22Rv1 (cell line): ENCODE measurements at regions not wholly inside any gene's neighbourhood (a gene's known extent, or its start where the extent isn't known, plus 50 kb on each side); places are given as distances from the start of the nearest gene placed in this dataset.

Experiments
- ZFX ChIP-seq: fragments of 450-650 bp; IDR thresholded peaks from 2 replicates; pipeline ENCODE4 v1.6.1; 2017; ENCODE audit warnings: antibody characterized with exemption, borderline replicate concordance
- TF ChIP-seq, protein P1 (sequence below): fragments of 450-650 bp; IDR thresholded peaks from 2 replicates; pipeline ENCODE4 v1.5.1; 2017; ENCODE audit warnings: mild to moderate bottlenecking

DNA sequence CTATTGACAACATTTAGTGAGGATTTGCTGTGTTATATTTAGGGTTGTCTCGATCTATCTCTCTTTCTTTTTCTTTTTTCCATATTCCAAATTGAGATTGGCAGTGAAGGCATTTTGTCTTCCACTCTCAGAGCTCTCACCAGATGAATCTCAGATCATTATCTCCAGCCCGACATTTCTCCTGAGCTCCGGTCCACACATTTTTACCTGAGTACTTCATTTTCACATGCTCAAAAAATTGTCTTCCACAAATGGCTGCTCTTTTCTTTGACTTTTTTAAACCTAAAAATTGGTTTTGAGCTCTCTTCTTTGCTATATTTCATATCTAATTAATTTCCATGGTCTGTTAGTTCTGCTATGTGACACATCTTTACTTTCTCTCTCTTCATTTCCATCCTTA, 56.9 kb upstream of the ASB17 start:
- TF ChIP-seq, protein P1, sequence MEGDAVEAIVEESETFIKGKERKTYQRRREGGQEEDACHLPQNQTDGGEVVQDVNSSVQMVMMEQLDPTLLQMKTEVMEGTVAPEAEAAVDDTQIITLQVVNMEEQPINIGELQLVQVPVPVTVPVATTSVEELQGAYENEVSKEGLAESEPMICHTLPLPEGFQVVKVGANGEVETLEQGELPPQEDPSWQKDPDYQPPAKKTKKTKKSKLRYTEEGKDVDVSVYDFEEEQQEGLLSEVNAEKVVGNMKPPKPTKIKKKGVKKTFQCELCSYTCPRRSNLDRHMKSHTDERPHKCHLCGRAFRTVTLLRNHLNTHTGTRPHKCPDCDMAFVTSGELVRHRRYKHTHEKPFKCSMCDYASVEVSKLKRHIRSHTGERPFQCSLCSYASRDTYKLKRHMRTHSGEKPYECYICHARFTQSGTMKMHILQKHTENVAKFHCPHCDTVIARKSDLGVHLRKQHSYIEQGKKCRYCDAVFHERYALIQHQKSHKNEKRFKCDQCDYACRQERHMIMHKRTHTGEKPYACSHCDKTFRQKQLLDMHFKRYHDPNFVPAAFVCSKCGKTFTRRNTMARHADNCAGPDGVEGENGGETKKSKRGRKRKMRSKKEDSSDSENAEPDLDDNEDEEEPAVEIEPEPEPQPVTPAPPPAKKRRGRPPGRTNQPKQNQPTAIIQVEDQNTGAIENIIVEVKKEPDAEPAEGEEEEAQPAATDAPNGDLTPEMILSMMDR: no peak
- no peak for TF ChIP-seq ZFX
